ENCODE measurements at regions not wholly inside any gene's neighbourhood (a gene's known extent, or its start where the extent isn't known, plus 50 kb on each side); places are given as distances from the start of the nearest gene placed in this dataset.

DNA sequence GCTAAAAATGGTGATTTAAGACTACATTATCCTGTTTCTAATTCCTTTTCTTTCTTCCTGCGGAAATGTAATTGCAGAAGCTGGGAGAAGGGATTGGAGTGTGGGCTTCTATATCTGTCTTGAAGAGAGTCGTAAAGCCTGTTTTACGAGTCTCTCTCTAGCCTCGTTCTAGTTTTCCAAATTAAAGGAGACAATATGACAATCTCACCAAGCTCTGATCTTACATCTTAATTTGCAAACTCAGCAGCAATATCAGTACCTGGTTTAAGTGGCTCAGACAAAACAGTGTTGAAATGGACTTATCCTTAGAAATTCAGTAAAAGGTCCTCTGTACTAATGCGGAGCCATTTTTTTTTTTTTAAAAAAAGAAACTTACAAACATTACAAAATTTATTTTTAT is 349.5 kb upstream of the HAND2 start:
- TF ChIP-seq, protein P1, sequence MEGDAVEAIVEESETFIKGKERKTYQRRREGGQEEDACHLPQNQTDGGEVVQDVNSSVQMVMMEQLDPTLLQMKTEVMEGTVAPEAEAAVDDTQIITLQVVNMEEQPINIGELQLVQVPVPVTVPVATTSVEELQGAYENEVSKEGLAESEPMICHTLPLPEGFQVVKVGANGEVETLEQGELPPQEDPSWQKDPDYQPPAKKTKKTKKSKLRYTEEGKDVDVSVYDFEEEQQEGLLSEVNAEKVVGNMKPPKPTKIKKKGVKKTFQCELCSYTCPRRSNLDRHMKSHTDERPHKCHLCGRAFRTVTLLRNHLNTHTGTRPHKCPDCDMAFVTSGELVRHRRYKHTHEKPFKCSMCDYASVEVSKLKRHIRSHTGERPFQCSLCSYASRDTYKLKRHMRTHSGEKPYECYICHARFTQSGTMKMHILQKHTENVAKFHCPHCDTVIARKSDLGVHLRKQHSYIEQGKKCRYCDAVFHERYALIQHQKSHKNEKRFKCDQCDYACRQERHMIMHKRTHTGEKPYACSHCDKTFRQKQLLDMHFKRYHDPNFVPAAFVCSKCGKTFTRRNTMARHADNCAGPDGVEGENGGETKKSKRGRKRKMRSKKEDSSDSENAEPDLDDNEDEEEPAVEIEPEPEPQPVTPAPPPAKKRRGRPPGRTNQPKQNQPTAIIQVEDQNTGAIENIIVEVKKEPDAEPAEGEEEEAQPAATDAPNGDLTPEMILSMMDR (IDR thresholded peaks at IDR 0.05), result no peak
- no peak for TF ChIP-seq EZH2 (IDR thresholded peaks at IDR 0.05)
- no peak for TF ChIP-seq EZH2phosphoT487 (IDR thresholded peaks at IDR 0.05)
